A549 (cell line): ENCODE measurements at regions not wholly inside any gene's neighbourhood (a gene's known extent, or its start where the extent isn't known, plus 50 kb on each side); places are given as distances from the start of the nearest gene placed in this dataset.

ENCODE experiments used
- CHD4 ChIP-seq: fragments of 200-600 bp; sonication (generic); IDR thresholded peaks from 2 replicates; pipeline ENCODE4 v1.6.1; 2016; ENCODE audit warnings: antibody characterized with exemption, mild to moderate bottlenecking, borderline replicate concordance
- CTCF ChIP-seq: fragments of >200 bp; sonication (Bioruptor Twin); formaldehyde crosslinking; IDR thresholded peaks from 3 replicates; pipeline ENCODE4 v1.5.1; 2016
- NPAS2 ChIP-seq: fragments of 250-450 bp; sonication (Bioruptor Pico); IDR thresholded peaks from 2 replicates; pipeline ENCODE4 v1.8.0; 2022; ENCODE audit warnings: mild to moderate bottlenecking, moderate library complexity, borderline replicate concordance
- POLR2A ChIP-seq: IDR thresholded peaks from 2 replicates; pipeline ENCODE4 v1.6.1; 2012; ENCODE audit warnings: mild to moderate bottlenecking, low read length
- RARB ChIP-seq: fragments of 250-450 bp; sonication (Bioruptor Pico); IDR thresholded peaks from 2 replicates; pipeline ENCODE4 v1.8.0; 2021; ENCODE audit warnings: mild to moderate bottlenecking, moderate library complexity

GRCh38 chr3:152128356-152128755, 140.4 kb upstream of the MBNL1 start:
- TF ChIP-seq CTCF (no peak), NPAS2 (CRISPR knock-in tag) (no peak), CHD4 (no peak), RARB (no peak), POLR2A (no peak)
